A549 (cell line): ENCODE measurements at regions not wholly inside any gene's neighbourhood (a gene's known extent, or its start where the extent isn't known, plus 50 kb on each side); places are given as distances from the start of the nearest gene placed in this dataset.

Experiments
- BHLHE40 ChIP-seq: IDR thresholded peaks from 2 replicates; pipeline ENCODE4 v1.6.1; 2012; ENCODE audit warnings: low read depth, low read length, inconsistent platforms
- CHD2 ChIP-seq: fragments of 150-350 bp; IDR thresholded peaks from 2 replicates; pipeline ENCODE4 v1.6.1; 2014; ENCODE audit warnings: low read length; ENCODE audit not compliant: partially characterized antibody
- CTCF ChIP-seq: fragments of >200 bp; sonication (Bioruptor Twin); formaldehyde crosslinking; IDR thresholded peaks from 3 replicates; pipeline ENCODE4 v1.5.1; 2016
- EP300 ChIP-seq, 2 experiments: fragments of >200 bp; sonication (Bioruptor Twin); formaldehyde crosslinking; IDR thresholded peaks; 2 replicates in 1 of 2; 3 replicates in 1 of 2; pipeline ENCODE4 v1.6.1; 2016 to 2017
- FOSL2 ChIP-seq, 2 experiments: fragments of 450-650 bp in 1 of 2; fragments of >200 bp in 1 of 2; sonication (Bioruptor Twin) in 1 of 2; formaldehyde crosslinking; IDR thresholded peaks; 2 replicates each; pipeline versions ENCODE4 v1.5.0 to v1.6.1; 2016 to 2020; ENCODE audit warnings: mild to moderate bottlenecking in 1 of 2, moderate library complexity in 1 of 2
- HOXA7 ChIP-seq: fragments of 250-450 bp; sonication (Bioruptor Pico); IDR thresholded peaks from 2 replicates; pipeline ENCODE4 v1.5.0; 2020; ENCODE audit warnings: mild to moderate bottlenecking, moderate library complexity
- POLR2A ChIP-seq: IDR thresholded peaks from 2 replicates; pipeline ENCODE4 v1.6.1; 2012; ENCODE audit warnings: mild to moderate bottlenecking, low read length
- REST ChIP-seq: fragments of 200-600 bp; sonication (generic); IDR thresholded peaks from 2 replicates; pipeline ENCODE4 v1.6.1; 2016; ENCODE audit warnings: antibody characterized with exemption, mild to moderate bottlenecking, moderate library complexity

- TF ChIP-seq CHD2 = no peak
- no peak for TF ChIP-seq CTCF
- no peak for TF ChIP-seq EP300 (IDR thresholded peaks at IDR 0.05)
- TF ChIP-seq POLR2A = no peak
- no peak for TF ChIP-seq REST
- no peak for TF ChIP-seq FOSL2 (IDR thresholded peaks at IDR 0.05)
- TF ChIP-seq FOSL2 (CRISPR knock-in tag; IDR thresholded peaks at IDR 0.05) = no peak
- TF ChIP-seq HOXA7 (CRISPR knock-in tag) = no peak
- no peak for TF ChIP-seq BHLHE40
These were observed 61.4 kb downstream of the CCDC54 start for GRCh38 chr3:107438671-107439070.
